OCI-LY7 (cell line): ENCODE measurements at regions not wholly inside any gene's neighbourhood (a gene's known extent, or its start where the extent isn't known, plus 50 kb on each side); places are given as distances from the start of the nearest gene placed in this dataset.

Source experiments
- BruUV-seq: library from RNA; stranded (reverse); fragments of 400-500 nt; replicated peaks from 2 replicates; lab custom pipeline; 2021; lab: Mats Ljungman, UMichigan
- CTCF ChIA-PET: fragments of 300-600 bp; sonication (Branson Sonifier 250); formaldehyde crosslinking; loops from one replicate; lab custom pipeline; 2022; ENCODE audit warnings: antibody characterized with exemption; ENCODE audit not compliant: unreplicated experiment; lab: Charles Lee
- POLR2A ChIA-PET: fragments of 300-600 bp; sonication (Branson Sonifier 250); formaldehyde crosslinking; loops from one replicate; lab custom pipeline; 2022; ENCODE audit warnings: antibody characterized with exemption; lab: Charles Lee
- DNase-seq: peaks from one replicate; pipeline ENCODE4 v3.0.0-alpha.2; 2015; ENCODE audit warnings: low spot score
- H2AFZ ChIP-seq: fragments of 200-600 bp; sonication (generic), shearing (Covaris generic); 2 replicates; pipeline ENCODE4 v1.6.1; 2014; ENCODE audit warnings: mild to moderate bottlenecking, antibody characterized with exemption, low read length, moderate library complexity
- H3K27ac ChIP-seq: fragments of 200-600 bp; sonication (generic); 2 replicates; pipeline ENCODE4 v1.5.1; 2014; ENCODE audit warnings: mixed run types, low read depth, mild to moderate bottlenecking, moderate library complexity, low read length, inconsistent platforms; ENCODE audit not compliant: poor library complexity, severe bottlenecking
- H3K36me3 ChIP-seq: fragments of 200-600 bp; sonication (generic); 2 replicates; pipeline ENCODE4 v1.6.1; 2014; ENCODE audit warnings: mild to moderate bottlenecking, antibody characterized with exemption, low read length, moderate library complexity, mixed read lengths; ENCODE audit not compliant: insufficient read depth
- H3K4me1 ChIP-seq: fragments of 200-600 bp; sonication (generic); 2 replicates; pipeline ENCODE4 v1.5.1; 2014; ENCODE audit warnings: mild to moderate bottlenecking, low read length; ENCODE audit not compliant: insufficient read depth, poor library complexity, severe bottlenecking
- H3K4me2 ChIP-seq: fragments of 200-600 bp; sonication (generic); 2 replicates; pipeline ENCODE4 v1.6.1; 2014; ENCODE audit warnings: mild to moderate bottlenecking, low read length
- H3K4me3 ChIP-seq: fragments of 200-600 bp; sonication (generic); 2 replicates; pipeline ENCODE4 v1.5.1; 2014; ENCODE audit warnings: mild to moderate bottlenecking, low read depth, low read length; ENCODE audit not compliant: poor library complexity, severe bottlenecking
- H3K79me2 ChIP-seq: fragments of 200-600 bp; sonication (generic); 2 replicates; pipeline ENCODE4 v1.6.1; 2016; ENCODE audit warnings: low read depth, mild to moderate bottlenecking, low read length, moderate library complexity, mixed read lengths; ENCODE audit not compliant: insufficient read depth
- H3K9me2 ChIP-seq: fragments of 200-600 bp; sonication (generic); 2 replicates; pipeline ENCODE4 v1.6.1; 2016; ENCODE audit warnings: mild to moderate bottlenecking, low read length, mixed read lengths; ENCODE audit not compliant: insufficient read depth
- H3K9me3 ChIP-seq: fragments of 200-600 bp; sonication (generic); 2 replicates; pipeline ENCODE4 v1.6.1; 2014; ENCODE audit warnings: mild to moderate bottlenecking, mixed run types, low read length, mixed read lengths
- H4K20me1 ChIP-seq: fragments of 200-600 bp; sonication (generic); 2 replicates; pipeline ENCODE4 v1.6.1; 2014; ENCODE audit warnings: mild to moderate bottlenecking, antibody characterized with exemption, low read length, moderate library complexity, mixed read lengths; ENCODE audit not compliant: insufficient read depth
- EZH2phosphoT487 ChIP-seq: fragments of 200-600 bp; sonication (generic); IDR thresholded peaks from 2 replicates; pipeline ENCODE4 v1.6.1; 2018; ENCODE audit warnings: low read depth, borderline replicate concordance, mild to moderate bottlenecking, mixed run types, antibody characterized with exemption, low read length, moderate library complexity, mixed read lengths
- intact Hi-C: fragments of 100-400 bp; cut with micrococcal nuclease; formaldehyde crosslinking; loops from one replicate; pipeline ENCODE4 v1.10.0; 2022; ENCODE audit not compliant: unreplicated experiment
- TF ChIP-seq, protein P1 (sequence below): fragments of 200-600 bp; sonication (generic); conservative IDR thresholded peaks from 2 replicates; pipeline ENCODE4 v1.5.1; 2014; ENCODE audit warnings: mild to moderate bottlenecking, antibody characterized with exemption, low read length, moderate library complexity, mixed read lengths

DNA sequence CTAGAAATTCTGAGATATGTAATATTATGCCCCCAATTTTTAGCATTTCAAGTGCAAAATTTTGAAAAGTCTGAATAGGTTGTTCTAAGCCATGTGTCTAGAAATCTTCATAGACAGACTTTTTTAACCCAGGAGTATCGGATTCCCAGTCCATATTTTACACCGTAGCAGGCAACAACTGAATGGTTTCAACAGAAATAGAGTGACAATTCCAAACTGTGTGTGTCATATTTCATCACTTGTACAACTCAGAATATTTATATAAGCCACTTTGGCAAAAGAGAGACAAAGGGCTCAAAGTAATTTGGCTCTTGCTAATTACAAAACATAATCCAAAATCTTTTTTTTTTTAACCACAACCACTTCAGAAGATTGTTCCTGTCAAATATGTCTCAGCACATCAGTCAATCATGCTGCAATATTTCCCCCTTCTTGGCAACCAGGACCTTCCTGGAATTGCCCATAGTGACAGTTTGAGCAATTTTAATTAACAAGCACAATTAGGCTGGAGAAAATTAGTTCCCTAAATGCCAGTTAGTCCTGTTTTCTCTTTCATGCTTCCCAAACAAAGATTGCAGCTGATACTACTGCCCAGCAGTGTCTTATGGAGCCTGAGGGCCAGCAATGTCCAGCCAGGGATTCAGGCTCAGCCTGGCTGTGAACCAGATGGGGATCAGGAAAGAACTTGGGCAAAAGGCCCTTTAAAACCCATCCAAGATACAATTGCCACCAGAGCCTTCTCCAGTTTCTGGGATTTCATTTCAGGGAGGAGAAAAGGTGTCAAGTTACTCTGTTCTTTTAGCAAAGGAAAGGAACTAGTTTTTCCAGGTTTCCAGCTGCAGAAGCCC is 533.3 kb upstream of the GHITM start:
- intact Hi-C loops, result no loop called here
- ChIA-PET POLR2A (no interaction called here), CTCF (no interaction called here)
- no peaks in the 10 kb centered on the region for H3K4me1 ChIP-seq
- H2AFZ ChIP-seq, result no peak overlapping the region
- no peak overlapping the region for H3K4me3 ChIP-seq
- H3K9me3 ChIP-seq, result no peaks in the 10 kb centered on the region
- TF ChIP-seq, protein P1, sequence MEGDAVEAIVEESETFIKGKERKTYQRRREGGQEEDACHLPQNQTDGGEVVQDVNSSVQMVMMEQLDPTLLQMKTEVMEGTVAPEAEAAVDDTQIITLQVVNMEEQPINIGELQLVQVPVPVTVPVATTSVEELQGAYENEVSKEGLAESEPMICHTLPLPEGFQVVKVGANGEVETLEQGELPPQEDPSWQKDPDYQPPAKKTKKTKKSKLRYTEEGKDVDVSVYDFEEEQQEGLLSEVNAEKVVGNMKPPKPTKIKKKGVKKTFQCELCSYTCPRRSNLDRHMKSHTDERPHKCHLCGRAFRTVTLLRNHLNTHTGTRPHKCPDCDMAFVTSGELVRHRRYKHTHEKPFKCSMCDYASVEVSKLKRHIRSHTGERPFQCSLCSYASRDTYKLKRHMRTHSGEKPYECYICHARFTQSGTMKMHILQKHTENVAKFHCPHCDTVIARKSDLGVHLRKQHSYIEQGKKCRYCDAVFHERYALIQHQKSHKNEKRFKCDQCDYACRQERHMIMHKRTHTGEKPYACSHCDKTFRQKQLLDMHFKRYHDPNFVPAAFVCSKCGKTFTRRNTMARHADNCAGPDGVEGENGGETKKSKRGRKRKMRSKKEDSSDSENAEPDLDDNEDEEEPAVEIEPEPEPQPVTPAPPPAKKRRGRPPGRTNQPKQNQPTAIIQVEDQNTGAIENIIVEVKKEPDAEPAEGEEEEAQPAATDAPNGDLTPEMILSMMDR, result no peak
- TF ChIP-seq EZH2phosphoT487, result no peak
- DNase-seq, result no peak
- no peaks in the 10 kb centered on the region for H3K36me3 ChIP-seq
- H3K27ac ChIP-seq, result no peak overlapping the region
- H3K9me2 ChIP-seq, result no peaks in the 10 kb centered on the region
- BruUV-seq, result no TSS peak
- no peak overlapping the region for H3K4me2 ChIP-seq
- no peaks in the 10 kb centered on the region for H4K20me1 ChIP-seq
- H3K79me2 ChIP-seq, result no peaks in the 10 kb centered on the region

DNA sequence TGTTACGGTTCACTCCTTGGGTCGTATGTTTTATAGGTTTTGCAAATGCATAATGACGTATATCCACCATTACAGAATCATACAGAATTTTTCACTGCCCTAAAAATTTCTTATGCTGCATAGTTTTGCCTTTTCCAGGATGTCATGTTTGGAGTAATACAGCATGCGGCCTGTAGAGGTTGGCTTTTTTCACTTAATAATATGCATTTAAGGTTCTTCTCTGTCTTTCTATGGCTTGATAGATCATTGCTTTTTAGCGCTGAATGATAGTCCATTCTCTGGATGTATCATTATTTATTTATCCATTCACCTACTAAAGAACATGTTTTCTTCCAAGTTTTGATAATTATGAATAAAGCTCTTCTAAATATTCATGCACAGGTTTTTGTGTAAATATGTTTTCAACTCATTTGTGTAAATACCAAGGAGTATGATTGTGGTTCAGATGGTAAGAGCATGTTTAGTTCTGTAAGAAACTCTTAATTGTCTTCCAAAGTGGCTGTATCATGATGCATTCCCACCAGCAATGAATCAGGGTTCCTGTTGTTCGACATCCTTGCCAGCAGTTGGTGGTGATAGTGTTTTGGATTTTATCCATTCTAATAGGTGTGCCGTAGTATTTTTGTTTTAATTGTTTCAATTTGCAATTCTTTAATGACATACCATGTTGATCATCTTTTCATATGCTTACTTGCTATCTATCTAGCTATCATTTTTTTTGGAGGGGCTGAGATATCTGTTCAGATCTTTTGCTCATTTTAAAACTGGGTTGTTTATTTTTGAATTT is 531.2 kb upstream of the GHITM start:
- Histone ChIP-seq H3K9me2 (no peaks in the 10 kb centered on the region), H2AFZ (no peak overlapping the region), H4K20me1 (no peaks in the 10 kb centered on the region), H3K4me2 (no peak overlapping the region), H3K79me2 (no peaks in the 10 kb centered on the region), H3K9me3 (no peaks in the 10 kb centered on the region), H3K4me1 (no peaks in the 10 kb centered on the region), H3K27ac (no peak overlapping the region), H3K4me3 (no peak overlapping the region), H3K36me3 (no peaks in the 10 kb centered on the region)
- no peak for TF ChIP-seq EZH2phosphoT487
- TF ChIP-seq, protein P1, result no peak
- BruUV-seq, result no TSS peak
- no peak for DNase-seq
- CTCF ChIA-PET, result no interaction called here
- intact Hi-C loops, result no loop called here
- POLR2A ChIA-PET, result interaction anchor here (0.6 kb wide), 1 partner anchor 12 kb away, joined by 3 read pairs; no protein-coding TSS in a partner anchor
